GM23338 (cell line): ENCODE measurements at regions not wholly inside any gene's neighbourhood (a gene's known extent, or its start where the extent isn't known, plus 50 kb on each side); places are given as distances from the start of the nearest gene placed in this dataset.

Experiments
- ATAC-seq: fragments of 200-7000 bp; cut with Tn5 transposase; 3 replicates; pipeline ENCODE4 v1.9.1; 2020
- DNase-seq: peaks from one replicate; pipeline ENCODE4 v3.0.0-alpha.2; 2015; ENCODE audit warnings: low spot score
- H2AFZ ChIP-seq: fragments of 200-600 bp; sonication (generic); 2 replicates; pipeline ENCODE4 v1.8.0; 2016; ENCODE audit warnings: antibody characterized with exemption, mild to moderate bottlenecking, moderate library complexity
- H3F3A ChIP-seq: fragments of 200-600 bp; sonication (generic); replicated peaks from 2 replicates; pipeline ENCODE4 v1.8.0; 2017; ENCODE audit warnings: antibody characterized with exemption, mixed run types, low read depth
- H3K27ac ChIP-seq: fragments of 200-600 bp; sonication (generic); 2 replicates; pipeline ENCODE4 v1.6.1; 2016; ENCODE audit warnings: low read depth
- H3K27me3 ChIP-seq: fragments of 200-600 bp; sonication (generic); 2 replicates; pipeline ENCODE4 v1.8.0; 2016; ENCODE audit warnings: mild to moderate bottlenecking, mixed run types, moderate library complexity; ENCODE audit not compliant: insufficient read depth
- H3K36me3 ChIP-seq: fragments of 200-600 bp; sonication (generic); 2 replicates; pipeline ENCODE4 v1.8.0; 2016; ENCODE audit warnings: mild to moderate bottlenecking; ENCODE audit not compliant: insufficient read depth
- H3K4me1 ChIP-seq: fragments of 200-600 bp; sonication (generic); 2 replicates; pipeline ENCODE4 v1.8.0; 2016; ENCODE audit warnings: mild to moderate bottlenecking, moderate library complexity; ENCODE audit not compliant: insufficient read depth
- H3K4me2 ChIP-seq: fragments of 200-600 bp; sonication (generic); 2 replicates; pipeline ENCODE4 v1.7.1; 2017; ENCODE audit warnings: mixed run types
- H3K4me3 ChIP-seq: fragments of 200-600 bp; sonication (generic); 2 replicates; pipeline ENCODE4 v1.6.1; 2016; ENCODE audit warnings: mixed run types
- H3K79me2 ChIP-seq: fragments of 200-600 bp; sonication (generic); replicated peaks from 2 replicates; pipeline ENCODE4 v1.8.0; 2017; ENCODE audit warnings: mild to moderate bottlenecking; ENCODE audit not compliant: insufficient read depth
- H3K9me2 ChIP-seq: fragments of 200-600 bp; sonication (generic); 2 replicates; pipeline ENCODE4 v1.8.0; 2017; ENCODE audit not compliant: insufficient read depth
- H4K20me1 ChIP-seq: fragments of 200-600 bp; sonication (generic); replicated peaks from 2 replicates; pipeline ENCODE4 v1.8.0; 2017; ENCODE audit warnings: mild to moderate bottlenecking; ENCODE audit not compliant: insufficient read depth
- H3K27ac Mint-ChIP-seq: 2 replicates; pipeline ENCODE4 v1.8.0; 2020; ENCODE audit warnings: inconsistent platforms, mild to moderate bottlenecking, moderate library complexity, mixed read lengths
- H3K27me3 Mint-ChIP-seq: 3 replicates; pipeline ENCODE4 v1.8.0; 2022; ENCODE audit warnings: low read depth, mild to moderate bottlenecking, moderate library complexity, mixed read lengths, inconsistent platforms; ENCODE audit not compliant: insufficient read depth, poor library complexity
- H3K36me3 Mint-ChIP-seq: 3 replicates; pipeline ENCODE4 v1.8.0; 2021; ENCODE audit warnings: low read depth, mild to moderate bottlenecking, inconsistent platforms, moderate library complexity, mixed read lengths
- H3K4me1 Mint-ChIP-seq: 3 replicates; pipeline ENCODE4 v1.8.0; 2020; ENCODE audit warnings: mild to moderate bottlenecking, inconsistent platforms, mixed read lengths
- H3K4me3 Mint-ChIP-seq: 3 replicates; pipeline ENCODE4 v1.8.0; 2021; ENCODE audit warnings: moderate library complexity, mild to moderate bottlenecking, inconsistent platforms, mixed read lengths
- H3K9me3 Mint-ChIP-seq: 3 replicates; pipeline ENCODE4 v1.8.0; 2020; ENCODE audit warnings: moderate library complexity, mild to moderate bottlenecking, inconsistent platforms, mixed read lengths
- CREB1 ChIP-seq: fragments of 250-450 bp; sonication (Bioruptor Pico); IDR thresholded peaks from 2 replicates; pipeline ENCODE4 v1.5.0; 2020; ENCODE audit warnings: low read depth, mild to moderate bottlenecking, moderate library complexity
- CTCF ChIP-seq, 2 experiments: fragments of 200-600 bp in 1 of 2; sonication (generic) in 1 of 2; conservative IDR thresholded peaks; 2 replicates each; pipeline versions ENCODE4 v1.5.1 to v1.6.1; 2016 to 2017; ENCODE audit warnings: antibody characterized with exemption in 2 of 2, low read depth in 2 of 2, mild to moderate bottlenecking in 2 of 2, moderate library complexity in 1 of 2
- EZH2 ChIP-seq: fragments of 200-600 bp; sonication (generic); IDR thresholded peaks from one replicate; pipeline ENCODE4 v1.8.0; 2017; ENCODE audit warnings: antibody characterized with exemption, mild to moderate bottlenecking, low read depth; ENCODE audit not compliant: unreplicated experiment
- EZH2phosphoT487 ChIP-seq: fragments of 200-600 bp; sonication (generic); IDR thresholded peaks from one replicate; pipeline ENCODE4 v1.8.1; 2018; ENCODE audit warnings: antibody characterized with exemption; ENCODE audit not compliant: unreplicated experiment
- JUNB ChIP-seq: IDR thresholded peaks from one replicate; pipeline ENCODE4 v1.6.1; 2016; ENCODE audit warnings: antibody characterized with exemption; ENCODE audit not compliant: unreplicated experiment
- NANOG ChIP-seq: IDR thresholded peaks from 2 replicates; pipeline ENCODE4 v1.6.1; 2016; ENCODE audit warnings: antibody characterized with exemption, borderline replicate concordance
- POLR2AphosphoS5 ChIP-seq: IDR thresholded peaks from 2 replicates; pipeline ENCODE4 v1.6.1; 2016; ENCODE audit warnings: antibody characterized with exemption, low read depth
- REST ChIP-seq: IDR thresholded peaks from one replicate; pipeline ENCODE4 v1.6.1; 2018; ENCODE audit warnings: antibody characterized with exemption; ENCODE audit not compliant: unreplicated experiment
- STAT1 ChIP-seq: IDR thresholded peaks from one replicate; pipeline ENCODE4 v1.6.1; 2016; ENCODE audit warnings: antibody characterized with exemption; ENCODE audit not compliant: unreplicated experiment
- ZNF114 ChIP-seq: fragments of 250-450 bp; sonication (Bioruptor Pico); IDR thresholded peaks from 2 replicates; pipeline ENCODE4 v1.5.0; 2020; ENCODE audit warnings: mild to moderate bottlenecking, moderate library complexity
- ZNF331 ChIP-seq: fragments of 250-450 bp; sonication (Bioruptor Pico); IDR thresholded peaks from 2 replicates; pipeline ENCODE4 v1.5.0; 2020; ENCODE audit warnings: low read depth, mild to moderate bottlenecking, moderate library complexity
- ZNF462 ChIP-seq: fragments of 250-450 bp; sonication (Bioruptor Pico); IDR thresholded peaks from 2 replicates; pipeline ENCODE4 v1.5.0; 2020; ENCODE audit warnings: mild to moderate bottlenecking, moderate library complexity
- TF ChIP-seq, protein P1 (sequence below): IDR thresholded peaks from 2 replicates; pipeline ENCODE4 v1.6.1; 2016; ENCODE audit warnings: antibody characterized with exemption

DNA sequence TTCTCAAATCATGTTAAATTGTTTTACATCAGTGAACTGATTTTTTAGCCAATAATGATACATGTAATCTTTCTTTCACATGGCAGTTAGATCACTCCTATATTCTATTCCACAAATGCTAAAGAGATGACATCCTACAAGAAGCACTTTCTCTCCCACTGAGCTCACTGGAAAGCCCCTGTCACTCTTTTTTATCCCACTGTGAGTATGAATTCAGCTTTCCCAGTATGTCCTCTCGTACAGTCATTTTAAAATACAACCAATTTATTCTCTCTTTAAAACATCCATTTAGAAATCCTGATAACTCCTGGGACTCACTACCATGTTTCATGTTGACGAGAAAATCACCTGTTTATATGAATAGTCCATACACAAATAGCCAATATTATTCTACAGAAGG, 599.9 kb downstream of the SEMA5A start:
- Histone ChIP-seq H3K9me2 (no peaks in the 10 kb centered on the region), H3K79me2 (no peaks in the 10 kb centered on the region), H3F3A (no peaks in the 10 kb centered on the region), H3K36me3 (no peaks in the 10 kb centered on the region), H3K4me3 (no peak overlapping the region), H4K20me1 (no peaks in the 10 kb centered on the region), H3K27me3 (no peaks in the 10 kb centered on the region), H3K27ac (no peak overlapping the region), H3K4me1 (no peaks in the 10 kb centered on the region), H2AFZ (no peak overlapping the region), H3K4me2 (no peak overlapping the region)
- H3K4me3 Mint-ChIP-seq, result no peak overlapping the region
- no peaks in the 10 kb centered on the region for H3K27me3 Mint-ChIP-seq
- ATAC-seq, result no peak
- peaks cover 8% of the 10 kb centered on the region for H3K9me3 Mint-ChIP-seq
- no peak for TF ChIP-seq CTCF (conservative IDR thresholded peaks at IDR 0.05; ENCODE audit: low read depth in 2 of 2)
- no peak for TF ChIP-seq STAT1
- TF ChIP-seq ZNF114 (CRISPR knock-in tag), result no peak
- TF ChIP-seq REST, result no peak
- TF ChIP-seq, protein P1, sequence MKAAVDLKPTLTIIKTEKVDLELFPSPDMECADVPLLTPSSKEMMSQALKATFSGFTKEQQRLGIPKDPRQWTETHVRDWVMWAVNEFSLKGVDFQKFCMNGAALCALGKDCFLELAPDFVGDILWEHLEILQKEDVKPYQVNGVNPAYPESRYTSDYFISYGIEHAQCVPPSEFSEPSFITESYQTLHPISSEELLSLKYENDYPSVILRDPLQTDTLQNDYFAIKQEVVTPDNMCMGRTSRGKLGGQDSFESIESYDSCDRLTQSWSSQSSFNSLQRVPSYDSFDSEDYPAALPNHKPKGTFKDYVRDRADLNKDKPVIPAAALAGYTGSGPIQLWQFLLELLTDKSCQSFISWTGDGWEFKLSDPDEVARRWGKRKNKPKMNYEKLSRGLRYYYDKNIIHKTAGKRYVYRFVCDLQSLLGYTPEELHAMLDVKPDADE, result no peak
- no peak for TF ChIP-seq CREB1 (CRISPR knock-in tag)
- TF ChIP-seq POLR2AphosphoS5, result no peak
- TF ChIP-seq ZNF462 (CRISPR knock-in tag), result no peak
- TF ChIP-seq NANOG, result no peak
- no peak for TF ChIP-seq ZNF331
- TF ChIP-seq EZH2phosphoT487, result no peak
- no peak for TF ChIP-seq EZH2
- no peak for TF ChIP-seq JUNB
- no peak for DNase-seq
- H3K27ac Mint-ChIP-seq, result no peak overlapping the region
- no peaks in the 10 kb centered on the region for H3K4me1 Mint-ChIP-seq
- H3K36me3 Mint-ChIP-seq, result peaks cover 4% of the 10 kb centered on the region; the same call in 2 of the 3 replicates
